Caco-2 (cell line): ENCODE measurements at regions not wholly inside any gene's neighbourhood (a gene's known extent, or its start where the extent isn't known, plus 50 kb on each side); places are given as distances from the start of the nearest gene placed in this dataset.

ENCODE experiments used
- BruUV-seq: library from RNA; stranded (reverse); fragments of 400-500 nt; replicated peaks from 2 replicates; lab custom pipeline; 2021; lab: Mats Ljungman, UMichigan
- CTCF ChIA-PET: fragments of 300-600 bp; sonication (Branson Sonifier 250); formaldehyde crosslinking; loops from one replicate; lab custom pipeline; 2022; ENCODE audit warnings: antibody characterized with exemption; lab: Charles Lee
- POLR2A ChIA-PET: fragments of 300-600 bp; sonication (Branson Sonifier 250); formaldehyde crosslinking; loops from one replicate; lab custom pipeline; 2022; ENCODE audit warnings: antibody characterized with exemption; lab: Charles Lee
- DNase-seq, 2 experiments: peaks; one replicate each; pipeline versions ENCODE4 v3.0.0 to v3.0.0-alpha.2; 2020 to 2022
- H3K27me3 ChIP-seq: replicated peaks from 2 replicates; pipeline ENCODE4 v1.6.0; 2011; ENCODE audit warnings: low read length; ENCODE audit not compliant: control insufficient read depth, insufficient read depth
- H3K36me3 ChIP-seq: 2 replicates; pipeline ENCODE4 v1.5.1; 2011; ENCODE audit warnings: low read length; ENCODE audit not compliant: control insufficient read depth, insufficient read depth
- H3K4me1 ChIP-seq: fragments of 250-450 bp; sonication (Bioruptor Pico); 2 replicates; pipeline ENCODE4 v1.5.1; 2020; ENCODE audit warnings: mild to moderate bottlenecking
- H3K4me3 ChIP-seq: 2 replicates; pipeline ENCODE4 v1.5.1; 2011; ENCODE audit warnings: low read depth, mild to moderate bottlenecking, control low read depth, low read length
- H3K9me3 ChIP-seq: fragments of 250-450 bp; sonication (Bioruptor Pico); 2 replicates; pipeline ENCODE4 v1.5.1; 2020; ENCODE audit warnings: mild to moderate bottlenecking, moderate library complexity
- H3K27ac Mint-ChIP-seq: one replicate; pipeline ENCODE4 v1.8.0; 2022; ENCODE audit warnings: mixed read lengths; ENCODE audit not compliant: unreplicated experiment
- H3K27me3 Mint-ChIP-seq: one replicate; pipeline ENCODE4 v1.8.0; 2022; ENCODE audit warnings: mixed read lengths; ENCODE audit not compliant: insufficient read depth, unreplicated experiment
- H3K36me3 Mint-ChIP-seq: one replicate; pipeline ENCODE4 v1.8.0; 2022; ENCODE audit warnings: mild to moderate bottlenecking, mixed read lengths; ENCODE audit not compliant: insufficient read depth, unreplicated experiment
- H3K4me1 Mint-ChIP-seq: one replicate; pipeline ENCODE4 v1.8.0; 2022; ENCODE audit warnings: low read depth, mixed read lengths; ENCODE audit not compliant: unreplicated experiment
- H3K4me3 Mint-ChIP-seq: one replicate; pipeline ENCODE4 v1.8.0; 2022; ENCODE audit warnings: mild to moderate bottlenecking, moderate library complexity, mixed read lengths; ENCODE audit not compliant: unreplicated experiment
- H3K9me3 Mint-ChIP-seq: one replicate; pipeline ENCODE4 v1.8.0; 2022; ENCODE audit warnings: mixed read lengths; ENCODE audit not compliant: unreplicated experiment
- intact Hi-C: fragments of 100-400 bp; cut with micrococcal nuclease; formaldehyde crosslinking; loops from one replicate; pipeline ENCODE4 v1.10.0; 2022; ENCODE audit not compliant: unreplicated experiment
- TF ChIP-seq, protein P1 (sequence below), 2 experiments: fragments of 200-600 bp in 1 of 2; IDR thresholded peaks; 1 replicate in 1 of 2; 2 replicates in 1 of 2; pipeline versions ENCODE4 v1.5.1 to v1.8.0; 2011 to 2022; ENCODE audit warnings: antibody characterized with exemption in 1 of 2, control low read depth in 1 of 2, inconsistent platforms in 1 of 2, low read depth in 1 of 2, low read length in 1 of 2, mild to moderate bottlenecking in 1 of 2, moderate library complexity in 1 of 2; ENCODE audit not compliant: insufficient read depth in 1 of 2, severe bottlenecking in 1 of 2, unreplicated experiment in 1 of 2

- no peaks in the 10 kb centered on the region for H3K4me1 Mint-ChIP-seq
- no peak for DNase-seq
- ChIA-PET POLR2A (no interaction called here), CTCF (no interaction called here)
- no peaks in the 10 kb centered on the region for H3K9me3 Mint-ChIP-seq
- no peaks in the 10 kb centered on the region for H3K36me3 Mint-ChIP-seq
- Histone ChIP-seq H3K36me3 (no peaks in the 10 kb centered on the region), H3K4me3 (no peak overlapping the region), H3K4me1 (no peaks in the 10 kb centered on the region), H3K27me3 (no peaks in the 10 kb centered on the region), H3K9me3 (no peaks in the 10 kb centered on the region)
- no peak overlapping the region for H3K4me3 Mint-ChIP-seq
- intact Hi-C loops = no loop called here
- BruUV-seq = no TSS peak
- no peaks in the 10 kb centered on the region for H3K27me3 Mint-ChIP-seq
- no peak overlapping the region for H3K27ac Mint-ChIP-seq
- TF ChIP-seq, protein P1, sequence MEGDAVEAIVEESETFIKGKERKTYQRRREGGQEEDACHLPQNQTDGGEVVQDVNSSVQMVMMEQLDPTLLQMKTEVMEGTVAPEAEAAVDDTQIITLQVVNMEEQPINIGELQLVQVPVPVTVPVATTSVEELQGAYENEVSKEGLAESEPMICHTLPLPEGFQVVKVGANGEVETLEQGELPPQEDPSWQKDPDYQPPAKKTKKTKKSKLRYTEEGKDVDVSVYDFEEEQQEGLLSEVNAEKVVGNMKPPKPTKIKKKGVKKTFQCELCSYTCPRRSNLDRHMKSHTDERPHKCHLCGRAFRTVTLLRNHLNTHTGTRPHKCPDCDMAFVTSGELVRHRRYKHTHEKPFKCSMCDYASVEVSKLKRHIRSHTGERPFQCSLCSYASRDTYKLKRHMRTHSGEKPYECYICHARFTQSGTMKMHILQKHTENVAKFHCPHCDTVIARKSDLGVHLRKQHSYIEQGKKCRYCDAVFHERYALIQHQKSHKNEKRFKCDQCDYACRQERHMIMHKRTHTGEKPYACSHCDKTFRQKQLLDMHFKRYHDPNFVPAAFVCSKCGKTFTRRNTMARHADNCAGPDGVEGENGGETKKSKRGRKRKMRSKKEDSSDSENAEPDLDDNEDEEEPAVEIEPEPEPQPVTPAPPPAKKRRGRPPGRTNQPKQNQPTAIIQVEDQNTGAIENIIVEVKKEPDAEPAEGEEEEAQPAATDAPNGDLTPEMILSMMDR (IDR thresholded peaks at IDR 0.05; ENCODE audit: insufficient read depth in 1 of 2, low read depth in 1 of 2, low read length in 1 of 2, severe bottlenecking in 1 of 2, unreplicated experiment in 1 of 2) = no peak
Measured at GRCh38 chr14:86104691-86105265, 574.8 kb downstream of the FLRT2 start.

DNA sequence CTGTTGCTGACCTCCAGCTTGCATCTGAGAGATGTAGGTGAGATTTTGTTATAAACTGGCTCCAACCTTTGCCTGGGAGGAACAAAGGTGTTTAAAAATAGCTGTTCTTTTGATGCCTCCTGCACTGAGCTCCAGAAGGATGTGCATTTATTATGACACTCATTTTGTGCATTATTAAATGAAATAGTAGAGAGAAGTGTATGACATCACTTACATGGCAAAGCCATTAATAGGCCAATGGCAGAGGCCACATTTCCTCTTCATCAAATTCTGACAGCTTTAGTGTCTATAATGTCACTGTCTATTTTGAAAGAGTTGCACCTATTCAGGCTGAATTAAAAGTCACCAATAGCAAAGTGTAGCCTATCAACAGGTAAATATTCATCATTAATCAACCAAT, 564.6 kb downstream of the FLRT2 start:
- intact Hi-C loops = no loop called here
- no peaks in the 10 kb centered on the region for H3K4me1 ChIP-seq
- H3K27ac Mint-ChIP-seq = no peak overlapping the region
- H3K9me3 ChIP-seq = no peaks in the 10 kb centered on the region
- no peak overlapping the region for H3K4me3 Mint-ChIP-seq
- no peaks in the 10 kb centered on the region for H3K36me3 ChIP-seq
- BruUV-seq = no TSS peak
- H3K9me3 Mint-ChIP-seq = no peaks in the 10 kb centered on the region
- DNase-seq = no peak
- no peak overlapping the region for H3K4me3 ChIP-seq
- CTCF ChIA-PET = no interaction called here
- POLR2A ChIA-PET = no interaction called here
- TF ChIP-seq, protein P1 (IDR thresholded peaks at IDR 0.05; ENCODE audit: insufficient read depth in 1 of 2, low read depth in 1 of 2, low read length in 1 of 2, severe bottlenecking in 1 of 2, unreplicated experiment in 1 of 2) = no peak
- no peaks in the 10 kb centered on the region for H3K36me3 Mint-ChIP-seq
- H3K27me3 ChIP-seq = no peaks in the 10 kb centered on the region
- no peaks in the 10 kb centered on the region for H3K27me3 Mint-ChIP-seq
- no peaks in the 10 kb centered on the region for H3K4me1 Mint-ChIP-seq

GRCh38 chr14:86091811-86092210, 561.9 kb downstream of the FLRT2 start:
- intact Hi-C loops = no loop called here
- DNase-seq = no peak
- H3K27ac Mint-ChIP-seq = no peak overlapping the region
- H3K4me3 Mint-ChIP-seq = no peak overlapping the region
- Histone ChIP-seq H3K4me1 (no peaks in the 10 kb centered on the region), H3K4me3 (no peak overlapping the region), H3K9me3 (no peaks in the 10 kb centered on the region), H3K27me3 (no peaks in the 10 kb centered on the region), H3K36me3 (no peaks in the 10 kb centered on the region)
- no TSS peak for BruUV-seq
- H3K4me1 Mint-ChIP-seq = no peaks in the 10 kb centered on the region
- ChIA-PET CTCF (no interaction called here), POLR2A (no interaction called here)
- no peaks in the 10 kb centered on the region for H3K36me3 Mint-ChIP-seq
- H3K9me3 Mint-ChIP-seq = no peaks in the 10 kb centered on the region
- H3K27me3 Mint-ChIP-seq = no peaks in the 10 kb centered on the region
- TF ChIP-seq, protein P1 (IDR thresholded peaks at IDR 0.05; ENCODE audit: insufficient read depth in 1 of 2, low read depth in 1 of 2, low read length in 1 of 2, severe bottlenecking in 1 of 2, unreplicated experiment in 1 of 2) = no peak
